Coronary artery (tissue), 2 donors: ENCODE measurements at regions not wholly inside any gene's neighbourhood (a gene's known extent, or its start where the extent isn't known, plus 50 kb on each side); places are given as distances from the start of the nearest gene placed in this dataset.

Experiments
- DNase-seq: peaks from one replicate; pipeline ENCODE4 v3.0.0-alpha.2; 2017; ENCODE audit warnings: low spot score
- H3K27ac ChIP-seq, 2 donors: fragments of 200-600 bp; sonication (generic); one replicate each; pipeline ENCODE4 v1.5.1; 2016 to 2019
- H3K4me3 ChIP-seq: fragments of 200-600 bp; sonication (generic); 2 replicates; pipeline ENCODE4 v1.5.1; 2016; ENCODE audit warnings: mild to moderate bottlenecking, moderate library complexity
- CTCF ChIP-seq: fragments of 200-600 bp; sonication (generic); IDR thresholded peaks from one replicate; pipeline ENCODE4 v1.5.1; 2019; ENCODE audit warnings: antibody characterized with exemption

GRCh38 chr2:59066787-59067399 is 825.8 kb upstream of the FANCL start:
- DNase-seq, result no peak
- TF ChIP-seq CTCF, result no peak

GRCh38 chr2:59047373-59047995 is 806.4 kb upstream of the FANCL start:
- Histone ChIP-seq H3K4me3 (no peak overlapping the region), H3K27ac (no peak overlapping the region)
- no peak for TF ChIP-seq CTCF
- no peak for DNase-seq

More at GRCh38 chr2:59066787-59067399, 825.8 kb upstream of the FANCL start:
- Histone ChIP-seq H3K4me3 (no peak overlapping the region), H3K27ac (no peak overlapping the region)

- no peak for DNase-seq
- no peak for TF ChIP-seq CTCF
- H3K27ac ChIP-seq, result no peak overlapping the region
- H3K4me3 ChIP-seq, result no peak overlapping the region
Observed at GRCh38 chr2:59046401-59047372, 805.6 kb upstream of the FANCL start.

- H3K27ac ChIP-seq, result no peak overlapping the region
- DNase-seq, result no peak
- no peak overlapping the region for H3K4me3 ChIP-seq
- no peak for TF ChIP-seq CTCF
Observed at GRCh38 chr2:59044736-59045135, 803.6 kb upstream of the FANCL start.

- no peak overlapping the region for H3K27ac ChIP-seq
- no peak overlapping the region for H3K4me3 ChIP-seq
- no peak for DNase-seq
- no peak for TF ChIP-seq CTCF
Observed at GRCh38 chr2:59041139-59041538, 800.0 kb upstream of the FANCL start.

GRCh38 chr2:59034837-59035236 is 793.7 kb upstream of the FANCL start:
- no peak for TF ChIP-seq CTCF
- DNase-seq, result no peak
- Histone ChIP-seq H3K27ac (no peak overlapping the region), H3K4me3 (no peak overlapping the region)
